ENCODE measurements at regions not wholly inside any gene's neighbourhood (a gene's known extent, or its start where the extent isn't known, plus 50 kb on each side); places are given as distances from the start of the nearest gene placed in this dataset.
"Not testable (repeated sequence)": the region's sequence is repeated elsewhere in the genome, so short reads cannot be mapped to it uniquely, and the experiment has no call there.

GRCh38 chr18:79579807-79580497, 99.7 kb upstream of the CTDP1 start:
- DNase-seq (ENCODE audit: low spot score), result no peak

- no peak for DNase-seq (ENCODE audit: low spot score)
Measured at GRCh38 chr18:79580498-79581171, 99.0 kb upstream of the CTDP1 start.

GRCh38 chr18:79581406-79581805, 98.2 kb upstream of the CTDP1 start:
- no peak for DNase-seq (ENCODE audit: low spot score)

GRCh38 chr18:79581911-79582310, 97.7 kb upstream of the CTDP1 start:
- DNase-seq (ENCODE audit: low spot score), result no peak

- DNase-seq (ENCODE audit: low spot score), result no peak
Measured at GRCh38 chr18:79582978-79583377, 96.6 kb upstream of the CTDP1 start.

- DNase-seq (ENCODE audit: low spot score), result no peak
Measured at GRCh38 chr18:79583426-79583825, 96.2 kb upstream of the CTDP1 start.

- DNase-seq (ENCODE audit: low spot score), result no peak
Measured at GRCh38 chr18:79583984-79584401, 95.6 kb upstream of the CTDP1 start.

- DNase-seq (ENCODE audit: low spot score), result no peak
Measured at GRCh38 chr18:79584491-79585394, 94.9 kb upstream of the CTDP1 start.

- no peak for DNase-seq (ENCODE audit: low spot score)
Measured at GRCh38 chr18:79585395-79586370, 93.9 kb upstream of the CTDP1 start.

- no peak for DNase-seq (ENCODE audit: low spot score)
Measured at GRCh38 chr18:79586436-79587225, 93.0 kb upstream of the CTDP1 start.

GRCh38 chr18:79587226-79587741, 92.3 kb upstream of the CTDP1 start:
- DNase-seq (ENCODE audit: low spot score), result no peak

- DNase-seq (ENCODE audit: low spot score), result no peak
Measured at GRCh38 chr18:79587779-79588635, 91.6 kb upstream of the CTDP1 start.

GRCh38 chr18:79588636-79589481, 90.7 kb upstream of the CTDP1 start:
- no peak for DNase-seq (ENCODE audit: low spot score)

GRCh38 chr18:79589601-79590091, 90.0 kb upstream of the CTDP1 start:
- no peak for DNase-seq (ENCODE audit: low spot score)

GRCh38 chr18:79590191-79591031, 89.2 kb upstream of the CTDP1 start:
- no peak for DNase-seq (ENCODE audit: low spot score)

- no peak for DNase-seq (ENCODE audit: low spot score)
Measured at GRCh38 chr18:79591032-79591308, 88.6 kb upstream of the CTDP1 start.

GRCh38 chr18:79592684-79593083, 86.9 kb upstream of the CTDP1 start:
- not testable (repeated sequence) for DNase-seq (ENCODE audit: low spot score)

Measured in hematopoietic multipotent progenitor cell treated with erythropoietin and hydrocortisone succinate and interleukin-3 and kit ligand, for 15 days (in vitro differentiated cells).